GM15510 (cell line): ENCODE measurements at regions not wholly inside any gene's neighbourhood (a gene's known extent, or its start where the extent isn't known, plus 50 kb on each side); places are given as distances from the start of the nearest gene placed in this dataset.

Source experiments
- POLR2A ChIP-seq: IDR thresholded peaks from 3 replicates; pipeline ENCODE4 v1.6.1; 2011; ENCODE audit warnings: borderline replicate concordance; ENCODE audit not compliant: insufficient read length; ENCODE audit errors: extremely low read depth

- TF ChIP-seq POLR2A = no peak
Measured at GRCh38 chr9:129362287-129363000, 184.4 kb upstream of the IER5L start.

DNA sequence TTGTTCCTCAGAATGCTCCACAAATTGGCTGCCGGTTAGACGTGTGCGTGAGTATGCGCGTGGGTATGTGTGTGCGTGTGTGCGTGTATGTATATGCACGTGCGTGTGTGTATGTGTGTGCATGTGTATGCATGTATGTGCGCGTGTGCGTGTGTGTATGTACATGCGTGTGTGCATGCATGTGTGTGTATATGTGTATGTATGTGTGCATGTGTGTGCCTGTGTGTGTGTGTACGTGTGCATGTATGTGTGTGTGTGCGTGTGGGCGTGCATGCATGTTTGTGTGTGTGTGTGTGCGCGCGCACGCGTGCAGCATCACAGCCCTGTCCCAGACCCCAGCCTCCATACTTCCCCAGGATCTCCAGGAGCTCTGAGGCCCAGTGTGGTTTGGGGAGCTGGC lies 183.1 kb upstream of the IER5L start:
- TF ChIP-seq POLR2A = no peak

GRCh38 chr9:129359916-129360536 lies 182.0 kb upstream of the IER5L start:
- TF ChIP-seq POLR2A = no peak

DNA sequence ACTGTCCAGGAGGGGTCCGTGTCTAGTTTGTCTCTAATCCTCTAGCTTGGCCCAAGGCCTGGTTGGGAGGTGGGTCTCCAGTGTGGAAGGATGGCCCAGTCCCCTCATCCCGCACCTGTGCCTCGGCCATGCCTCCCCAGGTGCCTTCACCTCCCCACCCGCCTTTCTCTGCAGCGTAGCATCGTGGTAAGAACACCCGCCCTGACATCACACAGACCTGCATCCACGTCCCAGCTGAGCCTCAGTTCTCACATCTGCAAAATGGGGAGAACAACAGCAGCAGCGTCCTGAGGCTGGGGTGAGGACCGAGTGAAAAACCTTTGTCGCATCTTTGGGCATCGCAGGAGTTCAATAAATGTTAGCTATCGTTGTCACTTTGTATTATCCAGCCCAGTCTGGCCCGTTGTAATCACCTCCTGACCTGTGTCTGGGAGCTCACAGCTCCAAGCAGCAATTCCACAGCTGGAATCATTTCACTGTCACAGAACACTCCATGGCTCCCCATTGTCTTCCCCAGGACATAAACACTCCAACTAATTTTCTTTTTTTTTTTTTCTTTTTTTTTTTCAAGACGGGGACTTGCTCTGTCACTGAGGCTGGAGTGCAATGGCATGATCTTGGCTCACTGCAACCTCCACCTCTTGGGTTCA lies 181.2 kb upstream of the IER5L start:
- no peak for TF ChIP-seq POLR2A

GRCh38 chr9:129358621-129359154 lies 180.6 kb upstream of the IER5L start:
- no peak for TF ChIP-seq POLR2A

DNA sequence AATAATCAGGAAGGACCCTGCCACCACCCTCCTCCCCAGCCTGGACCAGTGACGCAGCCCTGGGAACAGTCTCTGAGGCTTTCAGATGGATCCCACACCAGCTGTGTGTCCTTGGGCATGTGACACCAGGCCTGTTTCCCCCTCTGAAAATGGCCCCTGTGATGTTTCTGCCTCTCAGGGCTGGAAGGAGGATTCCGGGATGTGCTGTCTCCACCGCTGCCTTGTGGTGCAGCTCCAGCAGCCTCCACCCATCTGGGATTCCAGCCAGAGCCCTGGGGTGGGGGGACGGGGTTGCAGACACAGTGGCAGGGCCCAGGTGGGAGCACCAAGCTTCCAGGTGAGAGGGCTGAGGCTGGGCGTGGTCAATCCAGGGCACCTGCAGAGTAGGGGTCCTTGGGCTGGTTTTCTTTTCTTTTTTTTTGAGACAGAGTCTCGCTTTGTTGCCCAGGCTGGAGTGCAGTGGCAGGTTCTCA lies 179.7 kb upstream of the IER5L start:
- no peak for TF ChIP-seq POLR2A

GRCh38 chr9:129356871-129357772 lies 179.1 kb upstream of the IER5L start:
- TF ChIP-seq POLR2A = no peak

GRCh38 chr9:129355631-129356030 lies 177.6 kb upstream of the IER5L start:
- no peak for TF ChIP-seq POLR2A

- no peak for TF ChIP-seq POLR2A
Measured at GRCh38 chr9:129354498-129354897, 176.4 kb upstream of the IER5L start.

DNA sequence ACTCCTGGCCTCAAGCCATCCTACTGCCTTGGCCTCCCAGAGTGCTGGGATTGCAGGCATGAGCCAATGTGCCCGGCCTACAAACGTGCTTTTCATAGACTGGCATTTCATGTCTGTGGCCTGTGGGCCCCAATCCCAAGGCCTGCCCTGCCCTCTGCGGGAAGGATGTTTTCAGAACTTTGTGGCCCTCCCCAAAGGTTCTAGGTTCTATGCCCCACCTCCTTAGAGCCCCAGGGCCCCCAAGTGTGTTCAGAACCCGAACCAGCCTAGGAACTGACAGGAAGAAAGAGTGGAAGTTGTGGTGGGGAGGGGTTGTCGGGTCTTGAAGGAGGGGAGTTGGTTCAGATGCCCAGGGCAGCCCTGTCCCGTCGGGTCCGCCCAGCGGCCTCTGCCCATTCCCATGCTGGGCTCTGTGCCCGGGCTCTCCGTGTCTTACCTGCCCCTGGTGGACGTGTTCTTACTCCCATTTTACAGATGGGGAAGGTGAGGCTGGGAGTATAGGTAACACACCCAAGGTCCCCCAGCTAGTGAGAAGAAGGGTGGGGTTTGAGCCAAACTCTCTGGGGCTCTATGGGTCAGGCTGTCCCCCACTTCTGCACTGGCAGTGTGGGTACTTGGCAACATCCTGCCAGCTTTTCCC lies 175.8 kb upstream of the IER5L start:
- no peak for TF ChIP-seq POLR2A

GRCh38 chr9:129352146-129352865 lies 174.2 kb upstream of the IER5L start:
- TF ChIP-seq POLR2A = no peak

DNA sequence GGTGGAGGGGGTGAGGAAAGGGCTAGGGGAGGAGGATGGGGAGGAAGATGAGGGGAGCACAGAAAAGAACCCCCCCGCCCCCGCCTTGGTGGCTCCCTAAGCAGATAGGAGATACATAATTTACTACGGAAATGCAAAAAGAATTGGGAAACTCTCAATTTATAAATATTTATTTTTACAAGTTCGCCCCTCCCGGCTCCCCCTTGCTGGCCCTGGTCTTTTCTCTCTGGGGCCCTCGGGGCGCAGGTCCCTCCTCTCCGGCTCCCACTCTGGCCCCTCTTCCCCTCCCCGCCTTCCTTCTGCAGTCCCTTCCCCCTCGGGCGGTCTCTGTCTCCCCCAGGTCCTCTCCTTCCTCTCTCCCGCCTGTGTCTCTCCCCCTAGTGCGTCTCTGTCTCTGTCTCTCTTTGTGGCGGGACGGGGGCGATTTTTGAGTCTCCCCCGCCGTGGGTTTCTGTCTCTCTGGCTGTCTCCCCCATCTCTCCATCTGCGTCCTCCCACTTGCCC lies 173.6 kb upstream of the IER5L start:
- no peak for TF ChIP-seq POLR2A

DNA sequence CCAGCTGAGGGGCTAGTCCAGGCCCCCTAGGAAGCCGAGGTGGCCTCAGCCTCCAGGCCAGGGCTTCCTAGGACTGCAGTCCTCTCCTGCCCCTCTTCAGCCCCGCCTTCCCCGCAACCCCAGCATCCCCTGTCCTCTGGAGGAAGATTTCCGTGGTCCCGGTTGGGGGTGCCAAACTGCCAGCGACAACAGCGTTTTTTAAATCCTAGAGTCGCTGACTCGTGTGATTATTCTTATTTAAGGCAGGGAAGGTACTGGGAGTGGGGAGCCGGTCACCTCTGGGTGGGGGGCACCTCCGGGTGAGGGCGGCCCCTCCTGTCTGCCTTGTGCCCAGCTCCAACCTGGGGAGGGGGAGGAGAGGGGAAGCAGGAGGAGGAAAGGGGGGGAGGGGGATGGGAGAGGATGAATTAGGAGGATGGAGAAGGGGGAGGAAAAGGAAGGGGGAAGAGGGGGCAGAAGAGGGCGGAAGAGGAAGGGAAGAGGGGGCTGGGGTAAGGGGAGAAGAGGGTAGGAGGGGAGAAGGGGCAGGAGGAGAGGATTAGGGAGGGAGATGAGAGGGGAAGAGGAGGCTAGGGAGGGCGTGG lies 173.1 kb upstream of the IER5L start:
- no peak for TF ChIP-seq POLR2A

DNA sequence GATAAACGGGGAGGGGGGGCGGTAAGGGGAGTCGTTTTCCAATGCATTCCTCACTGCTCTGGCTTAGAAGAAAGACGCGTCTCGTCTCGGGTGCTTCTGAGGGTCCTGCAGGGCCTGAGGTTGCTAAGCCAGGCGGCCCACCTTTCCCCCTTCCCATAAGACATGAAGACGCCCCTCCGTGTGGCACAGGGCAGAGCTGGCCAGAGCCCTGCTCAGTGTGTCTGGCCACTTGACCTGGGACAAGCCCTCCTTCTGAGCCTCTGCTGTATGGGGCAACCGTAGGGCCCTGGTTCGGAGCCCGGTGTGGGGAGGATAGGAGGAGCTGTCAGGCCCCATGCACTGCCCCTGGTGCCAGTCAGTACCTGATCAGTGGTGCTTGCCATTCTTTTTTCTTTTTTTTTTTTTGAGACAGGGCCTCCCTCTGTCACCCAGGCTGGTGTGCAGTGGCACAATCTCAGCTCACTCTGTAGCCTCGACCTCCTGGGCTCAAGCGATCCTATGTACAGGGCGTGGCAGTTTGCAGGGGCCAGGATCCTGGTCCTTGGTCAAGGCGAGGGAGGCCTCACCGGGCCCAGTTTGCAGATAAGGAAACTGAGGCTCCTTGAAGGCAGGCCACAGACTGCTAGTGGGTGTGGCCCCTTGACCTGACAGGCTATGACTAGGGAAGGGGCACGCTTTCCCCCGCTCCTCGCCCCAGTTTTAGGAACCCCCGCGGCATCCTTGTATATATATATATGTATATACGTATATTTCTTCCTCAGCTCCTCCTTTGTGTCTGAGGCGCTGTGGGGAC lies 172.3 kb upstream of the IER5L start:
- TF ChIP-seq POLR2A = no peak
